HepG2 (cell line): ENCODE measurements at regions not wholly inside any gene's neighbourhood (a gene's known extent, or its start where the extent isn't known, plus 50 kb on each side); places are given as distances from the start of the nearest gene placed in this dataset.

Experiments used
- ATAC-seq: fragments of 200-7000 bp; cut with Tn5 transposase; 3 replicates; pipeline ENCODE4 v1.9.1; 2020; ENCODE audit warnings: mild to moderate bottlenecking, moderate library complexity
- BruUV-seq: library from RNA; stranded (reverse); fragments of 400-500 nt; replicated peaks from 2 replicates; lab custom pipeline; 2021; lab: Mats Ljungman, UMichigan
- CTCF ChIA-PET: fragments of 300-600 bp; formaldehyde crosslinking; extraction: SDS; loops from one replicate; lab custom pipeline; 2021; ENCODE audit warnings: low total read pairs, inconsistent platforms, low intra/inter-chr PET ratio; lab: Yijun Ruan, JAX
- POLR2A ChIA-PET: fragments of 350-600 bp; sonication (Branson Sonifier 250); formaldehyde crosslinking; loops from one replicate; lab custom pipeline; 2020; ENCODE audit warnings: antibody characterized with exemption, inconsistent platforms; lab: Yijun Ruan, JAX
- DNase-seq: peaks from one replicate; pipeline ENCODE4 v3.0.0-alpha.2; 2015; ENCODE audit warnings: low spot score
- FAIRE-seq: peaks from 3 replicates; lab custom pipeline; 2011; peaks lifted over from hg19 to GRCh38; lab: Jason Lieb, UNC
- H2AFZ ChIP-seq: one replicate; pipeline ENCODE4 v1.6.1; 2011; ENCODE audit warnings: low read length, inconsistent platforms
- H3K27ac ChIP-seq: fragments of 300-600 bp; 3 replicates; pipeline ENCODE4 v1.8.0; 2011; ENCODE audit warnings: mixed run types, mild to moderate bottlenecking, mixed read lengths, low read length, inconsistent platforms; ENCODE audit not compliant: insufficient read depth; ENCODE audit errors: extremely low read length
- H3K27me3 ChIP-seq, 2 experiments: fragments of 200-600 bp in 1 of 2; 2 replicates in 1 of 2; 3 replicates in 1 of 2; pipeline versions ENCODE4 v1.6.0 to v1.8.0; 2011; ENCODE audit warnings: low read length in 2 of 2, mild to moderate bottlenecking in 2 of 2, moderate library complexity in 2 of 2, inconsistent platforms in 1 of 2; ENCODE audit not compliant: insufficient read depth in 2 of 2, control insufficient read depth in 1 of 2
- H3K36me3 ChIP-seq, 2 experiments: fragments of 200-600 bp in 1 of 2; replicated peaks in 1 of 2; 2 replicates in 1 of 2; 3 replicates in 1 of 2; pipeline versions ENCODE4 v1.5.1 to v1.8.0; 2011; ENCODE audit warnings: low read length in 2 of 2, inconsistent platforms in 1 of 2; ENCODE audit not compliant: insufficient read depth in 2 of 2, control insufficient read depth in 1 of 2
- H3K4me1 ChIP-seq: 2 replicates; pipeline ENCODE4 v1.5.1; 2012; ENCODE audit warnings: low read length, inconsistent platforms; ENCODE audit not compliant: insufficient read depth
- H3K4me2 ChIP-seq: 2 replicates; pipeline ENCODE4 v1.6.0; 2011; ENCODE audit warnings: low read depth, low read length, inconsistent platforms
- H3K4me3 ChIP-seq, 3 experiments: fragments of 200-600 bp in 1 of 3; sonication (generic), shearing (Covaris generic) in 1 of 3; replicated peaks in 1 of 3; 2 replicates each; pipeline ENCODE4 v1.5.1; 2011 to 2016; ENCODE audit warnings: low read length in 3 of 3, inconsistent platforms in 2 of 3, low read depth in 2 of 3, mild to moderate bottlenecking in 2 of 3, control low read depth in 1 of 3, mixed read lengths in 1 of 3; ENCODE audit not compliant: insufficient read depth in 1 of 3
- H3K79me2 ChIP-seq: one replicate; pipeline ENCODE4 v1.6.1; 2011; ENCODE audit warnings: low read length, inconsistent platforms; ENCODE audit not compliant: insufficient read depth
- H3K9ac ChIP-seq: 2 replicates; pipeline ENCODE4 v1.6.0; 2011; ENCODE audit warnings: mild to moderate bottlenecking, low read depth, low read length, inconsistent platforms; ENCODE audit not compliant: insufficient read depth
- H3K9me3 ChIP-seq: 2 replicates; pipeline ENCODE4 v1.5.1; 2012; ENCODE audit warnings: mild to moderate bottlenecking, low read length
- H4K20me1 ChIP-seq: 2 replicates; pipeline ENCODE4 v1.6.0; 2011; ENCODE audit warnings: inconsistent platforms, mild to moderate bottlenecking, low read length, moderate library complexity; ENCODE audit not compliant: insufficient read depth
- TCF7L2 ChIP-seq: IDR thresholded peaks from 2 replicates; pipeline ENCODE4 v1.6.1; 2011; ENCODE audit warnings: mild to moderate bottlenecking, low read depth, low read length, moderate library complexity
- ZBTB49 ChIP-seq: sonication (generic); formaldehyde crosslinking; IDR thresholded peaks from 2 replicates; pipeline ENCODE4 v1.4.0; 2020; ENCODE audit warnings: missing genetic modification reagents, borderline replicate concordance
- ZNF121 ChIP-seq: sonication (generic); formaldehyde crosslinking; IDR thresholded peaks from 2 replicates; pipeline ENCODE4 v1.5.0; 2020; ENCODE audit warnings: mild to moderate bottlenecking, missing genetic modification reagents
- ZNF556 ChIP-seq: sonication (generic); formaldehyde crosslinking; IDR thresholded peaks from 2 replicates; pipeline ENCODE4 v1.4.0; 2020; ENCODE audit warnings: mild to moderate bottlenecking, missing genetic modification reagents, borderline replicate concordance
- ZNF646 ChIP-seq: sonication (generic); formaldehyde crosslinking; IDR thresholded peaks from 2 replicates; pipeline ENCODE4 v1.9.0; 2021; ENCODE audit warnings: mild to moderate bottlenecking, missing genetic modification reagents
- ZNF703 ChIP-seq: sonication (generic); formaldehyde crosslinking; IDR thresholded peaks from 2 replicates; pipeline ENCODE4 v1.5.1; 2020; ENCODE audit warnings: missing genetic modification reagents, mild to moderate bottlenecking, moderate library complexity, borderline replicate concordance
- WGBS: methylation state at CpG from one replicate; pipeline ENCODE4 v1.1.6; 2017; ENCODE audit warnings: low lambda C conversion rate; 5-methylcytosine and 5-hydroxymethylcytosine counted together
- in situ Hi-C: cut with HindIII; loops from 2 replicates; pipeline ENCODE4 v1.10.0; 2017; ENCODE audit warnings: low pct_unique_long_range_greater_than_20kb; ENCODE audit not compliant: extremely low pct_ligation_motif_present
- intact Hi-C: fragments of 100-400 bp; cut with micrococcal nuclease; formaldehyde crosslinking; loops from one replicate; pipeline ENCODE4 v1.10.0; 2022; ENCODE audit not compliant: unreplicated experiment
- TF ChIP-seq, protein P1 (sequence below): sonication (generic); formaldehyde crosslinking; IDR thresholded peaks from 2 replicates; pipeline ENCODE4 v1.5.0; 2020; ENCODE audit warnings: mild to moderate bottlenecking, missing genetic modification reagents, moderate library complexity
- TF ChIP-seq, protein P2 (sequence below): sonication (generic); formaldehyde crosslinking; IDR thresholded peaks from 2 replicates; pipeline ENCODE4 v1.5.0; 2020; ENCODE audit warnings: missing genetic modification reagents

DNA sequence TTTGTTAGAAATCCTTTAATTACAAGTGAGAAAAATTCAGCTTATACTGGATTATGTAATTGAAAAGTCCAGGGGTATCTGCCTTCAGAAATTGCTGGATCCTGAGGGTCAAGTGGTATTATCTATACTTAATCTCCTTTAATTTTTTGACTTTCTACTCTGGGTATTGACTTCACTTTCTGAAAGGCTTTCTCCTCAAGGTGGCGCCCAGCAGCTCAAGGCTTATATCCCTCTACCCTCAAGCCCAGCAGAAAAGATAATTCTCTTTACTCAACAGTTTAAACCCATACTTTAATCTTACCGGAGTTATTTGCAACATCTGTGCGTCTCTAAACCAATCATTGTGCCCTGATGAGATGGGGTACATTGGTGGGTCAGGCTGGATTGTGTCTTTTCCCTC lies 129.5 kb downstream of the LARP7 start:
- BruUV-seq: no TSS peak

More for the DNA sequence above, 129.5 kb downstream of the LARP7 start:
- no peaks in the 10 kb centered on the region for H3K79me2 ChIP-seq
- ChIA-PET CTCF (interaction anchor here (1.6 to 3.3 kb wide), 3 partner anchors 129 to 328 kb away, joined by 4 to 26 read pairs (median 7); partner anchors contain the start of genes LARP7 and ZGRF1), POLR2A (no interaction called here)
- ATAC-seq (peak; percentile 42; the same call in 1 of the 3 replicates), DNase-seq (no peak), FAIRE-seq (peak; percentile 15)
- no peaks in the 10 kb centered on the region for H3K36me3 ChIP-seq
- H3K4me2 ChIP-seq: no peak overlapping the region
- H2AFZ ChIP-seq: no peak overlapping the region
- in situ Hi-C loops (loop anchor here (5.0 to 25.0 kb wide), 2 partner anchors 129 to 429 kb away; partner anchors contain the start of genes LARP7 and ZGRF1), intact Hi-C loops (loop anchor here (1.0 to 10.0 kb wide), 2 partner anchors 172 to 328 kb away; no protein-coding TSS in a partner anchor)
- H3K9ac ChIP-seq: no peak overlapping the region
- H3K27ac ChIP-seq: no peak overlapping the region
- H3K4me3 ChIP-seq: no peak overlapping the region
- peaks cover 8% of the 10 kb centered on the region; the same call in 1 of the 2 replicates for H3K4me1 ChIP-seq
- WGBS: 0% methylated on average over 3 of the region's 3 CpGs
- no peaks in the 10 kb centered on the region for H3K9me3 ChIP-seq
- TF ChIP-seq TCF7L2 (no peak), ZNF703 (CRISPR knock-in tag) (no peak), ZNF556 (no peak), ZBTB49 (CRISPR knock-in tag) (no peak), ZNF646 (CRISPR knock-in tag) (no peak), ZNF121 (CRISPR knock-in tag) (no peak)
- TF ChIP-seq, protein P1, sequence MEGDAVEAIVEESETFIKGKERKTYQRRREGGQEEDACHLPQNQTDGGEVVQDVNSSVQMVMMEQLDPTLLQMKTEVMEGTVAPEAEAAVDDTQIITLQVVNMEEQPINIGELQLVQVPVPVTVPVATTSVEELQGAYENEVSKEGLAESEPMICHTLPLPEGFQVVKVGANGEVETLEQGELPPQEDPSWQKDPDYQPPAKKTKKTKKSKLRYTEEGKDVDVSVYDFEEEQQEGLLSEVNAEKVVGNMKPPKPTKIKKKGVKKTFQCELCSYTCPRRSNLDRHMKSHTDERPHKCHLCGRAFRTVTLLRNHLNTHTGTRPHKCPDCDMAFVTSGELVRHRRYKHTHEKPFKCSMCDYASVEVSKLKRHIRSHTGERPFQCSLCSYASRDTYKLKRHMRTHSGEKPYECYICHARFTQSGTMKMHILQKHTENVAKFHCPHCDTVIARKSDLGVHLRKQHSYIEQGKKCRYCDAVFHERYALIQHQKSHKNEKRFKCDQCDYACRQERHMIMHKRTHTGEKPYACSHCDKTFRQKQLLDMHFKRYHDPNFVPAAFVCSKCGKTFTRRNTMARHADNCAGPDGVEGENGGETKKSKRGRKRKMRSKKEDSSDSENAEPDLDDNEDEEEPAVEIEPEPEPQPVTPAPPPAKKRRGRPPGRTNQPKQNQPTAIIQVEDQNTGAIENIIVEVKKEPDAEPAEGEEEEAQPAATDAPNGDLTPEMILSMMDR (CRISPR knock-in tag): peak; percentile 35
- TF ChIP-seq, protein P2, sequence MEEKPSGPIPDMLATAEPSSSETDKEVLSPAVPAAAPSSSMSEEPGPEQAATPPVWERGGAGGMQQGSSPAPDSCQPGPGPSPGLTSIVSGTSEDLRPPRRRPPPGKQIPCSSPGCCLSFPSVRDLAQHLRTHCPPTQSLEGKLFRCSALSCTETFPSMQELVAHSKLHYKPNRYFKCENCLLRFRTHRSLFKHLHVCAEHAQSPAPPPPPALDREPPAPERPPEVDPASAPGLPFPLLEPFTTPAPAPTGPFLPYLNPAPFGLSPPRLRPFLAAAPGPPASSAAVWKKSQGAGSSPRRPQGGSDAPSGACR (CRISPR knock-in tag): no peak
- H4K20me1 ChIP-seq: no peaks in the 10 kb centered on the region
- H3K27me3 ChIP-seq: no peaks in the 10 kb centered on the region
